CD14-positive monocyte (primary cell): ENCODE measurements at regions not wholly inside any gene's neighbourhood (a gene's known extent, or its start where the extent isn't known, plus 50 kb on each side); places are given as distances from the start of the nearest gene placed in this dataset.

ENCODE experiments used
- DNase-seq, 3 donors: peaks; one replicate each; pipeline ENCODE4 v3.0.0-alpha.2; 2011 to 2022
- H2AFZ ChIP-seq: 2 replicates; pipeline ENCODE4 v1.6.0; 2012; ENCODE audit warnings: mild to moderate bottlenecking, low read depth, low read length, inconsistent platforms; ENCODE audit not compliant: insufficient read depth, poor library complexity, severe bottlenecking
- H3K27ac ChIP-seq, 2 donors: 1 replicate in 1 of 2; 2 replicates in 1 of 2; pipeline ENCODE4 v1.5.1; 2012 to 2013; ENCODE audit warnings: low read length in 2 of 2, control low read depth in 1 of 2, inconsistent platforms in 1 of 2, low read depth in 1 of 2, mild to moderate bottlenecking in 1 of 2
- H3K27me3 ChIP-seq, 2 donors: one replicate each; pipeline versions ENCODE4 v1.6.0 to v1.6.1; 2011 to 2013; ENCODE audit warnings: low read length in 2 of 2; ENCODE audit not compliant: control insufficient read depth in 2 of 2, insufficient read depth in 2 of 2
- H3K36me3 ChIP-seq, 2 donors: replicated peaks in 1 of 2; 1 replicate in 1 of 2; 2 replicates in 1 of 2; pipeline versions ENCODE4 v1.5.1 to v1.6.1; 2012 to 2013; ENCODE audit warnings: low read length in 2 of 2, control low read depth in 1 of 2, inconsistent platforms in 1 of 2, mild to moderate bottlenecking in 1 of 2; ENCODE audit not compliant: insufficient read depth in 2 of 2, control insufficient read depth in 1 of 2
- H3K4me1 ChIP-seq, 2 donors: 1 replicate in 1 of 2; 2 replicates in 1 of 2; pipeline versions ENCODE4 v1.5.1 to v1.6.1; 2012 to 2013; ENCODE audit warnings: low read length in 2 of 2, control low read depth in 1 of 2, inconsistent platforms in 1 of 2, mild to moderate bottlenecking in 1 of 2, moderate library complexity in 1 of 2; ENCODE audit not compliant: insufficient read depth in 2 of 2, control insufficient read depth in 1 of 2
- H3K4me2 ChIP-seq: replicated peaks from 2 replicates; pipeline ENCODE3; 2012; ENCODE audit warnings: low read length, moderate library complexity, mild to moderate bottlenecking; ENCODE audit not compliant: poor library complexity, severe bottlenecking; ENCODE audit errors: extremely low read depth
- H3K4me3 ChIP-seq, 3 experiments: fragments of 200-600 bp in 1 of 3; sonication (generic) in 1 of 3; replicated peaks in 1 of 3; 1 replicate in 2 of 3; 2 replicates in 1 of 3; pipeline ENCODE4 v1.5.1; 2011 to 2013; ENCODE audit warnings: low read length in 3 of 3, mild to moderate bottlenecking in 3 of 3, control low read depth in 2 of 3, low read depth in 2 of 3, inconsistent platforms in 1 of 3, moderate library complexity in 1 of 3
- H3K79me2 ChIP-seq: 2 replicates; pipeline ENCODE4 v1.6.0; 2012; ENCODE audit warnings: mild to moderate bottlenecking, control low read depth, inconsistent platforms, low read length, moderate library complexity; ENCODE audit not compliant: insufficient read depth
- H3K9ac ChIP-seq: 2 replicates; pipeline ENCODE4 v1.6.0; 2017; ENCODE audit warnings: low read length, mild to moderate bottlenecking; ENCODE audit not compliant: insufficient read depth, poor library complexity, severe bottlenecking
- H3K9me3 ChIP-seq, 2 donors: replicated peaks in 1 of 2; 1 replicate in 1 of 2; 2 replicates in 1 of 2; pipeline versions ENCODE4 v1.5.1 to v1.6.1; 2012 to 2013; ENCODE audit warnings: low read length in 2 of 2, control low read depth in 1 of 2; ENCODE audit not compliant: control insufficient read depth in 1 of 2, insufficient read depth in 1 of 2
- H4K20me1 ChIP-seq: 2 replicates; pipeline ENCODE4 v1.6.0; 2012; ENCODE audit warnings: mild to moderate bottlenecking, low read length, control low read depth, moderate library complexity; ENCODE audit not compliant: insufficient read depth
- H3K27ac Mint-ChIP-seq, 7 donors: one replicate each; pipeline ENCODE4 v1.8.0; 2020; ENCODE audit warnings: mild to moderate bottlenecking in 7 of 7, mixed read lengths in 7 of 7, moderate library complexity in 6 of 7, inconsistent platforms in 2 of 7
- H3K27me3 Mint-ChIP-seq, 3 donors: one replicate each; pipeline ENCODE4 v1.8.0; 2021 to 2022; ENCODE audit warnings: low read depth in 3 of 3, mild to moderate bottlenecking in 3 of 3, mixed read lengths in 3 of 3, moderate library complexity in 3 of 3, inconsistent platforms in 1 of 3
- H3K36me3 Mint-ChIP-seq, 2 donors: one replicate each; pipeline ENCODE4 v1.8.0; 2020; ENCODE audit warnings: mixed read lengths in 2 of 2, inconsistent platforms in 1 of 2, mild to moderate bottlenecking in 1 of 2
- H3K4me1 Mint-ChIP-seq: one replicate; pipeline ENCODE4 v1.8.0; 2020; ENCODE audit warnings: mild to moderate bottlenecking, mixed read lengths
- H3K4me3 Mint-ChIP-seq, 2 donors: one replicate each; pipeline ENCODE4 v1.8.0; 2020; ENCODE audit warnings: mild to moderate bottlenecking in 2 of 2, mixed read lengths in 2 of 2, moderate library complexity in 1 of 2
- H3K9me3 Mint-ChIP-seq, 7 donors: one replicate each; pipeline ENCODE4 v1.8.0; 2020 to 2022; ENCODE audit warnings: mixed read lengths in 7 of 7, mild to moderate bottlenecking in 6 of 7, moderate library complexity in 6 of 7, inconsistent platforms in 2 of 7
- WGBS: methylation state at CpG from one replicate; pipeline ENCODE4 v1.1.5; 2013; ENCODE audit warnings: missing lambda C conversion rate; ENCODE audit not compliant: insufficient coverage; 5-methylcytosine and 5-hydroxymethylcytosine counted together
- intact Hi-C, 2 donors: fragments of 100-400 bp; cut with micrococcal nuclease; formaldehyde crosslinking; loops; one replicate each; pipeline versions ENCODE4 v1.15.0 to v1.15.1; 2023
- TF ChIP-seq, protein P1 (sequence below): fragments of 200-600 bp; IDR thresholded peaks from one replicate; pipeline ENCODE4 v1.8.0; 2022; ENCODE audit warnings: antibody characterized with exemption, mild to moderate bottlenecking

DNA sequence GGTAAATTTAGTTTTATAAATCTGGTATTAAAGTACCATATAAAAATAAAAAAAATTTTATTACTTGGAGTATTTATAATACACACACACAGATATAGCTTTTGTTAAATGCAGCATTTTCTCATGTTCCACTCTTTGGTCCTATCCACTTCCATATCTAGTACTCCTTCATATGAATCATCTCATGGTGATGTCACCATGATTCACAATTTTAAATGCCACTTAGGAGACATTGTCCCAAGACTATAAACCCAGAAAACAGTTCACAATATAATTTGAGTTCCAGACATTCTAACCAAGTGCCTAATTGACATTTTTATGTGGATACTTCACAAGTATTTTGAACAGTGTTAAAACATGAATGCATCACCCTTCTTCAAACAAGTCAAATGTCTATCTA, 1398.3 kb downstream of the DSC3 start:
- no peaks in the 10 kb centered on the region for H3K27me3 Mint-ChIP-seq
- no peak overlapping the region for H3K9ac ChIP-seq
- H3K79me2 ChIP-seq = no peaks in the 10 kb centered on the region
- intact Hi-C loops = no loop called here
- H3K4me2 ChIP-seq = no peak overlapping the region
- H3K27ac ChIP-seq = no peak overlapping the region
- no peaks in the 10 kb centered on the region for H3K36me3 ChIP-seq
- peaks cover 2 to 4% of the 10 kb centered on the region in 2 donors for H3K9me3 ChIP-seq
- H3K4me3 ChIP-seq = no peak overlapping the region
- H3K27me3 ChIP-seq = no peaks in the 10 kb centered on the region
- no peak overlapping the region for H3K4me3 Mint-ChIP-seq
- TF ChIP-seq, protein P1, sequence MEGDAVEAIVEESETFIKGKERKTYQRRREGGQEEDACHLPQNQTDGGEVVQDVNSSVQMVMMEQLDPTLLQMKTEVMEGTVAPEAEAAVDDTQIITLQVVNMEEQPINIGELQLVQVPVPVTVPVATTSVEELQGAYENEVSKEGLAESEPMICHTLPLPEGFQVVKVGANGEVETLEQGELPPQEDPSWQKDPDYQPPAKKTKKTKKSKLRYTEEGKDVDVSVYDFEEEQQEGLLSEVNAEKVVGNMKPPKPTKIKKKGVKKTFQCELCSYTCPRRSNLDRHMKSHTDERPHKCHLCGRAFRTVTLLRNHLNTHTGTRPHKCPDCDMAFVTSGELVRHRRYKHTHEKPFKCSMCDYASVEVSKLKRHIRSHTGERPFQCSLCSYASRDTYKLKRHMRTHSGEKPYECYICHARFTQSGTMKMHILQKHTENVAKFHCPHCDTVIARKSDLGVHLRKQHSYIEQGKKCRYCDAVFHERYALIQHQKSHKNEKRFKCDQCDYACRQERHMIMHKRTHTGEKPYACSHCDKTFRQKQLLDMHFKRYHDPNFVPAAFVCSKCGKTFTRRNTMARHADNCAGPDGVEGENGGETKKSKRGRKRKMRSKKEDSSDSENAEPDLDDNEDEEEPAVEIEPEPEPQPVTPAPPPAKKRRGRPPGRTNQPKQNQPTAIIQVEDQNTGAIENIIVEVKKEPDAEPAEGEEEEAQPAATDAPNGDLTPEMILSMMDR = no peak
- H2AFZ ChIP-seq = no peak overlapping the region
- H3K9me3 Mint-ChIP-seq = peaks cover 0 to 7% (median 4%) of the 10 kb centered on the region in 7 donors
- no peak overlapping the region for H3K27ac Mint-ChIP-seq
- DNase-seq = no peak
- H3K36me3 Mint-ChIP-seq = no peaks in the 10 kb centered on the region
- H4K20me1 ChIP-seq = no peaks in the 10 kb centered on the region
- H3K4me1 Mint-ChIP-seq = no peaks in the 10 kb centered on the region
- H3K4me1 ChIP-seq = no peaks in the 10 kb centered on the region

DNA sequence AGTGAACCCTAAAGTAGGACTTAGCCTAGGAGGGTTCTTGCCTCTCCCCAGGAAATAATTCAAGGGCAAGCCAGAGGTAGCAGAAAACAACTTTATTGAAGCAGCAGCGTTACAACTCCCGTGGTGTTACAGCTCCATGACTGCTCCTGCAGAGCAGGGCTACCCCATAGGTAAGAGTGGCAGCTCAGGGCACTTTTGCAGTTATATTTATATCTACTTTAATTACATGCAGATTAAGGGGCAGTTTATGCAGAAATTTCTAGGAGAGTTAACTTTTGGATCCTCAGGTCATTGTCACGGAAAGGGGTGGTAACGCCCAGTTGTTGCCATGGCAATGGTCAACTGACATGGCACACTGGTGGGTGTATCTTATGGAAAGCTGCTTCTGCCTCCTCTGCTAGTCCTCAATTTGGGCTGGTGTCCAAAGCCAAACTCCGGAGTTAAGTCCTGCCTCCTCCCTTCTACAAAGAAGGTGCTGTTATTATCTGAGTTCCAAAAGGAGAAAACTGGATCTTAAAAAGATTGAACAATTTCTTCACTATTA, 1413.0 kb downstream of the DSC3 start:
- no peaks in the 10 kb centered on the region for H3K27me3 ChIP-seq

More for the DNA sequence above, 1413.0 kb downstream of the DSC3 start:
- H3K4me1 Mint-ChIP-seq = no peaks in the 10 kb centered on the region
- intact Hi-C loops = no loop called here
- no peaks in the 10 kb centered on the region for H3K36me3 ChIP-seq
- no peak overlapping the region for H2AFZ ChIP-seq
- no peak overlapping the region for H3K27ac Mint-ChIP-seq
- H3K4me1 ChIP-seq = no peaks in the 10 kb centered on the region
- TF ChIP-seq, protein P1 = no peak
- no peak overlapping the region for H3K4me2 ChIP-seq
- H3K9ac ChIP-seq = no peak overlapping the region
- H3K4me3 Mint-ChIP-seq = no peak overlapping the region
- no peaks in the 10 kb centered on the region for H3K27me3 Mint-ChIP-seq
- DNase-seq = no peak
- 90% methylated on average over 3 of the region's 5 CpGs for WGBS
- no peak overlapping the region for H3K27ac ChIP-seq
- no peaks in the 10 kb centered on the region for H3K9me3 ChIP-seq
- H4K20me1 ChIP-seq = no peaks in the 10 kb centered on the region
- H3K36me3 Mint-ChIP-seq = no peaks in the 10 kb centered on the region
- no peak overlapping the region for H3K4me3 ChIP-seq
- peaks cover 0 to 6% (median 3%) of the 10 kb centered on the region in 7 donors for H3K9me3 Mint-ChIP-seq
- H3K79me2 ChIP-seq = no peaks in the 10 kb centered on the region
